HG03196 (cell line): ENCODE measurements at regions not wholly inside any gene's neighbourhood (a gene's known extent, or its start where the extent isn't known, plus 50 kb on each side); places are given as distances from the start of the nearest gene placed in this dataset.

ENCODE experiments used
- ATAC-seq: cut with Tn5 transposase; IDR thresholded peaks from one replicate; pipeline ENCODE4 v1.9.1; 2021; ENCODE audit not compliant: unreplicated experiment

- ATAC-seq = no peak
These were observed 82.6 kb upstream of the ARHGAP5 start for GRCh38 chr14:31994391-31995033.

GRCh38 chr14:32003585-32003984, 73.5 kb upstream of the ARHGAP5 start:
- no peak for ATAC-seq

GRCh38 chr14:32004300-32004699, 72.8 kb upstream of the ARHGAP5 start:
- no peak for ATAC-seq

- no peak for ATAC-seq
These were observed 71.5 kb upstream of the ARHGAP5 start for GRCh38 chr14:32005628-32006027.

- ATAC-seq = no peak
These were observed 70.6 kb upstream of the ARHGAP5 start for GRCh38 chr14:32006263-32007110.

- no peak for ATAC-seq
These were observed 69.2 kb upstream of the ARHGAP5 start for GRCh38 chr14:32007755-32008362.

GRCh38 chr14:32008602-32009193, 68.4 kb upstream of the ARHGAP5 start:
- ATAC-seq = no peak

- no peak for ATAC-seq
These were observed 67.7 kb upstream of the ARHGAP5 start for GRCh38 chr14:32009221-32009975.

GRCh38 chr14:32009976-32010581, 67.0 kb upstream of the ARHGAP5 start:
- ATAC-seq = no peak

GRCh38 chr14:32010604-32011125, 66.4 kb upstream of the ARHGAP5 start:
- no peak for ATAC-seq

GRCh38 chr14:32011225-32011624, 65.9 kb upstream of the ARHGAP5 start:
- ATAC-seq = no peak

- no peak for ATAC-seq
These were observed 65.0 kb upstream of the ARHGAP5 start for GRCh38 chr14:32012062-32012461.

- ATAC-seq = no peak
These were observed 64.5 kb upstream of the ARHGAP5 start for GRCh38 chr14:32012571-32012970.

- ATAC-seq = no peak
These were observed 64.0 kb upstream of the ARHGAP5 start for GRCh38 chr14:32013083-32013482.

GRCh38 chr14:32014057-32014456, 63.0 kb upstream of the ARHGAP5 start:
- no peak for ATAC-seq

- ATAC-seq = no peak
These were observed 62.6 kb upstream of the ARHGAP5 start for GRCh38 chr14:32014498-32014897.

- no peak for ATAC-seq
These were observed 61.9 kb upstream of the ARHGAP5 start for GRCh38 chr14:32015166-32015565.

- ATAC-seq = no peak
These were observed 59.5 kb upstream of the ARHGAP5 start for GRCh38 chr14:32017587-32017986.

- ATAC-seq = no peak
These were observed 58.6 kb upstream of the ARHGAP5 start for GRCh38 chr14:32018391-32019092.

GRCh38 chr14:32019276-32019675, 57.8 kb upstream of the ARHGAP5 start:
- ATAC-seq = no peak
